ENCODE measurements at regions not wholly inside any gene's neighbourhood (a gene's known extent, or its start where the extent isn't known, plus 50 kb on each side); places are given as distances from the start of the nearest gene placed in this dataset.

DNA sequence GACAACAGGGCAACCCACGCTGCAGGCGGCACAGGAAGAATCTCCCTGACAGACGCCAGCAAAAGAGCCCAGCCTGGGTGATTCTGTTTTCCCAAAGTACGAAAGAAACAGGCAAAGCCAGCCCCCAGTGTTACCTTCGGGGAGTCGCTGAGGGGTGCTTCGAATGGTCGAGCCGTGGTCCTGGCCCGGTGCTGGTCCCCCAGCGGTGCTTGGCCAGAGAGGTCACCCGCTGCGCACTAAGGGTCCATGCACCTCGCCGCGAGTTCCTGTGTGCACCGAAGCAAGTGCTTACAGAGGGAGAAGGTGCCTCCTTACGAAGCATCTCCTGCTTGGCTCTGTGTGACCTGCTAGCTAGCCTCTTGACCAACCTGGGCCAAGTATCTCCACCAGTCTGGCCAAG lies 77.1 kb downstream of the HMX1 start:
- no peak overlapping the region for H3K27ac Mint-ChIP-seq
- Histone ChIP-seq H3K9ac (ENCODE audit: insufficient read depth, low read length, poor library complexity, severe bottlenecking) (no peak overlapping the region), H2AFZ (ENCODE audit: insufficient read depth, low read depth, low read length, poor library complexity, severe bottlenecking) (no peak overlapping the region), H3K4me3 (replicated peaks in 1 of 3; ENCODE audit: low read depth in 2 of 3, low read length in 3 of 3) (no peak overlapping the region), H3K4me2 (replicated peaks; ENCODE audit: extremely low read depth, low read length, poor library complexity, severe bottlenecking) (no peak overlapping the region), H3K4me1 (ENCODE audit: control insufficient read depth in 1 of 2, insufficient read depth in 2 of 2, low read length in 2 of 2) (no peaks in the 10 kb centered on the region), H3K27ac (ENCODE audit: low read depth in 1 of 2, low read length in 2 of 2) (no peak overlapping the region), H3K79me2 (ENCODE audit: insufficient read depth, low read length) (no peaks in the 10 kb centered on the region), H3K27me3 (ENCODE audit: control insufficient read depth in 2 of 2, insufficient read depth in 2 of 2, low read length in 2 of 2) (no peaks in the 10 kb centered on the region), H3K9me3 (replicated peaks in 1 of 2; ENCODE audit: control insufficient read depth in 1 of 2, insufficient read depth in 1 of 2, low read length in 2 of 2) (no peaks in the 10 kb centered on the region), H4K20me1 (ENCODE audit: insufficient read depth, low read length) (no peaks in the 10 kb centered on the region), H3K36me3 (replicated peaks in 1 of 2; ENCODE audit: control insufficient read depth in 1 of 2, insufficient read depth in 2 of 2, low read length in 2 of 2) (no peaks in the 10 kb centered on the region)
- no peaks in the 10 kb centered on the region for H3K9me3 Mint-ChIP-seq
- no peaks in the 10 kb centered on the region for H3K36me3 Mint-ChIP-seq
- DNase-seq = no peak
- H3K4me1 Mint-ChIP-seq = no peaks in the 10 kb centered on the region
- H3K4me3 Mint-ChIP-seq = no peak overlapping the region
- intact Hi-C loops (cut with micrococcal nuclease) = no loop called here
- H3K27me3 Mint-ChIP-seq (ENCODE audit: low read depth in 3 of 3) = peaks cover 0 to 3% (median 2%) of the 10 kb centered on the region in 3 donors
- 92% methylated on average over 16 of the region's 18 CpGs for WGBS (ENCODE audit: insufficient coverage)
- TF ChIP-seq, protein P1, sequence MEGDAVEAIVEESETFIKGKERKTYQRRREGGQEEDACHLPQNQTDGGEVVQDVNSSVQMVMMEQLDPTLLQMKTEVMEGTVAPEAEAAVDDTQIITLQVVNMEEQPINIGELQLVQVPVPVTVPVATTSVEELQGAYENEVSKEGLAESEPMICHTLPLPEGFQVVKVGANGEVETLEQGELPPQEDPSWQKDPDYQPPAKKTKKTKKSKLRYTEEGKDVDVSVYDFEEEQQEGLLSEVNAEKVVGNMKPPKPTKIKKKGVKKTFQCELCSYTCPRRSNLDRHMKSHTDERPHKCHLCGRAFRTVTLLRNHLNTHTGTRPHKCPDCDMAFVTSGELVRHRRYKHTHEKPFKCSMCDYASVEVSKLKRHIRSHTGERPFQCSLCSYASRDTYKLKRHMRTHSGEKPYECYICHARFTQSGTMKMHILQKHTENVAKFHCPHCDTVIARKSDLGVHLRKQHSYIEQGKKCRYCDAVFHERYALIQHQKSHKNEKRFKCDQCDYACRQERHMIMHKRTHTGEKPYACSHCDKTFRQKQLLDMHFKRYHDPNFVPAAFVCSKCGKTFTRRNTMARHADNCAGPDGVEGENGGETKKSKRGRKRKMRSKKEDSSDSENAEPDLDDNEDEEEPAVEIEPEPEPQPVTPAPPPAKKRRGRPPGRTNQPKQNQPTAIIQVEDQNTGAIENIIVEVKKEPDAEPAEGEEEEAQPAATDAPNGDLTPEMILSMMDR (IDR thresholded peaks at IDR 0.05) = no peak

DNA sequence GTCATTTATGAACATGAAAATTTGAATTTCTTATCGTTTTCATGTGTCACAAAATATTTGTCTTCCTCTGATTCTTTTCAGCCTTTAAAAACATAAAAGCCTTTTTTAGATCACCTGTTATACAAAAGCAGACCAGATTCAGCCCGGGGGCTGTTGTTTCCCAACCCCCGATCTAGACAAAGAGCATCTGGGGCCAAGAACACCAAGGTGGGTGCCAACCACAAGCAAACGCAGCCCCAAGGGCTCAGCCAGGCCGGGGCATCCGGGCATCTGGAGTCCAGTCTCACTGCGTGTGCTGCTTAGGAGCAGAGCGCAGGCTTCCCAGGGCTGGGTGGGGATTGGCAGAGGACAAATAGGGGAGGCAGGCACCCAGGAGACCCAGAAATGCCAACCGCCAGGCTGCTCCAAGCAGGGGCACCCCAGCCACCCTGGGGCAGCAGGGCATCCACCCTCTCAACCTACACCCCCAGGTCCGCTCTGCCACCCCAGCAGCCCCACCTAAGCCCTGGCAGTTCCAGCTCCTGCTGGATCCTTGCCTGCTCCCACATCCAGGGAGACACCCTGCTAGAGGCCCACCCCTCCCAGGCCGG lies 78.0 kb downstream of the HMX1 start:
- no peaks in the 10 kb centered on the region for H3K9me3 ChIP-seq (replicated peaks in 1 of 2; ENCODE audit: control insufficient read depth in 1 of 2, insufficient read depth in 1 of 2, low read length in 2 of 2)
- peaks cover 0 to 4% (median 3%) of the 10 kb centered on the region in 3 donors for H3K27me3 Mint-ChIP-seq (ENCODE audit: low read depth in 3 of 3)
- intact Hi-C loops (cut with micrococcal nuclease) = no loop called here
- no peaks in the 10 kb centered on the region for H3K36me3 ChIP-seq (replicated peaks in 1 of 2; ENCODE audit: control insufficient read depth in 1 of 2, insufficient read depth in 2 of 2, low read length in 2 of 2)
- no peaks in the 10 kb centered on the region for H4K20me1 ChIP-seq (ENCODE audit: insufficient read depth, low read length)
- TF ChIP-seq, protein P1 (IDR thresholded peaks at IDR 0.05) = no peak
- no peak overlapping the region for H3K27ac ChIP-seq (ENCODE audit: low read depth in 1 of 2, low read length in 2 of 2)
- H3K4me3 Mint-ChIP-seq = no peak overlapping the region
- no peak overlapping the region for H3K27ac Mint-ChIP-seq
- no peaks in the 10 kb centered on the region for H3K9me3 Mint-ChIP-seq
- no peak for DNase-seq
- H3K4me1 Mint-ChIP-seq = no peaks in the 10 kb centered on the region
- no peak overlapping the region for H3K4me2 ChIP-seq (replicated peaks; ENCODE audit: extremely low read depth, low read length, poor library complexity, severe bottlenecking)
- H3K27me3 ChIP-seq (ENCODE audit: control insufficient read depth in 2 of 2, insufficient read depth in 2 of 2, low read length in 2 of 2) = no peaks in the 10 kb centered on the region
- 92% methylated on average over 6 of the region's 11 CpGs for WGBS (ENCODE audit: insufficient coverage)
- no peaks in the 10 kb centered on the region for H3K4me1 ChIP-seq (ENCODE audit: control insufficient read depth in 1 of 2, insufficient read depth in 2 of 2, low read length in 2 of 2)
- H2AFZ ChIP-seq (ENCODE audit: insufficient read depth, low read depth, low read length, poor library complexity, severe bottlenecking) = no peak overlapping the region
- no peaks in the 10 kb centered on the region for H3K79me2 ChIP-seq (ENCODE audit: insufficient read depth, low read length)
- no peak overlapping the region for H3K9ac ChIP-seq (ENCODE audit: insufficient read depth, low read length, poor library complexity, severe bottlenecking)
- no peak overlapping the region for H3K4me3 ChIP-seq (replicated peaks in 1 of 3; ENCODE audit: low read depth in 2 of 3, low read length in 3 of 3)
- no peaks in the 10 kb centered on the region for H3K36me3 Mint-ChIP-seq
